DMS53 (cell line): ENCODE measurements at regions not wholly inside any gene's neighbourhood (a gene's known extent, or its start where the extent isn't known, plus 50 kb on each side); places are given as distances from the start of the nearest gene placed in this dataset.
"Not testable (repeated sequence)": the region's sequence is repeated elsewhere in the genome, so short reads cannot be mapped to it uniquely, and the experiment has no call there.

Experiments
- DNase-seq: peaks from one replicate; lab custom pipeline; 2025; lab: John Stamatoyannopoulos, UW

- DNase-seq: no peak
Observed at GRCh38 chr2:75325594-75325993, 126.3 kb upstream of the TACR1 start.

- no peak for DNase-seq
Observed at GRCh38 chr2:75324861-75325284, 125.6 kb upstream of the TACR1 start.

GRCh38 chr2:75324141-75324540 lies 124.8 kb upstream of the TACR1 start:
- DNase-seq: no peak

GRCh38 chr2:75321599-75321922 lies 122.2 kb upstream of the TACR1 start:
- DNase-seq: no peak

GRCh38 chr2:75320898-75321598 lies 121.7 kb upstream of the TACR1 start:
- no peak for DNase-seq

GRCh38 chr2:75319951-75320350 lies 120.6 kb upstream of the TACR1 start:
- DNase-seq: no peak

GRCh38 chr2:75317802-75318201 lies 118.5 kb upstream of the TACR1 start:
- no peak for DNase-seq

- DNase-seq: no peak
Observed at GRCh38 chr2:75317316-75317715, 118.0 kb upstream of the TACR1 start.

GRCh38 chr2:75315436-75315835 lies 116.1 kb upstream of the TACR1 start:
- DNase-seq: no peak

GRCh38 chr2:75311993-75312392 lies 112.7 kb upstream of the TACR1 start:
- DNase-seq: peak; percentile 67

GRCh38 chr2:75311521-75311920 lies 112.2 kb upstream of the TACR1 start:
- DNase-seq: peak; percentile 24

GRCh38 chr2:75310876-75311275 lies 111.6 kb upstream of the TACR1 start:
- no peak for DNase-seq

GRCh38 chr2:75309596-75310463 lies 110.5 kb upstream of the TACR1 start:
- no peak for DNase-seq

GRCh38 chr2:75303227-75303626 lies 103.9 kb upstream of the TACR1 start:
- peak; percentile 18 for DNase-seq

GRCh38 chr2:75294362-75294761 lies 95.0 kb upstream of the TACR1 start:
- DNase-seq: no peak

- peak; percentile 19 for DNase-seq
Observed at GRCh38 chr2:75292826-75293225, 93.5 kb upstream of the TACR1 start.

- no peak for DNase-seq
Observed at GRCh38 chr2:75290600-75291150, 91.4 kb upstream of the TACR1 start.

GRCh38 chr2:75289771-75290170 lies 90.5 kb upstream of the TACR1 start:
- no peak for DNase-seq

GRCh38 chr2:75289178-75289577 lies 89.9 kb upstream of the TACR1 start:
- DNase-seq: not testable (repeated sequence)

- DNase-seq: no peak
Observed at GRCh38 chr2:75288760-75289159, 89.4 kb upstream of the TACR1 start.

- DNase-seq: no peak
Observed at GRCh38 chr2:75287624-75288316, 88.5 kb upstream of the TACR1 start.

- no peak for DNase-seq
Observed at GRCh38 chr2:75284345-75284744, 85.0 kb upstream of the TACR1 start.
